B cell (primary cell): ENCODE measurements at regions not wholly inside any gene's neighbourhood (a gene's known extent, or its start where the extent isn't known, plus 50 kb on each side); places are given as distances from the start of the nearest gene placed in this dataset.

Source experiments
- ATAC-seq: fragments of 200-7000 bp; cut with Tn5 transposase; one replicate; pipeline ENCODE4 v1.10.0; 2021; ENCODE audit warnings: low read depth, mild to moderate bottlenecking, moderate number of reproducible peaks, moderate library complexity
- CTCF ChIA-PET: fragments of 350-600 bp; sonication (Branson Sonifier 250); formaldehyde crosslinking; loops from one replicate; lab custom pipeline; 2021; ENCODE audit warnings: antibody characterized with exemption, inconsistent platforms; lab: Charles Lee
- POLR2A ChIA-PET: fragments of 350-600 bp; sonication (Branson Sonifier 250); formaldehyde crosslinking; loops from one replicate; lab custom pipeline; 2021; ENCODE audit warnings: antibody characterized with exemption; lab: Charles Lee
- DNase-seq: peaks from one replicate; pipeline ENCODE4 v3.0.0; 2013
- H2AFZ ChIP-seq: 2 replicates; pipeline ENCODE4 v1.6.1; 2012; ENCODE audit warnings: mild to moderate bottlenecking, low read depth, low read length; ENCODE audit not compliant: insufficient read depth, poor library complexity, severe bottlenecking
- H3K27ac ChIP-seq, 2 donors: 1 replicate in 1 of 2; 2 replicates in 1 of 2; pipeline ENCODE4 v1.5.1; 2012 to 2013; ENCODE audit warnings: low read length in 2 of 2, mild to moderate bottlenecking in 2 of 2, moderate library complexity in 1 of 2
- H3K27me3 ChIP-seq, 4 experiments: fragments of 200-600 bp in 1 of 4; sonication (generic) in 1 of 4; replicated peaks in 1 of 4; 1 replicate in 2 of 4; 2 replicates in 2 of 4; pipeline versions ENCODE4 v1.6.1 to v1.7.0; 2013 to 2016; ENCODE audit warnings: low read length in 3 of 4, mild to moderate bottlenecking in 2 of 4, mixed read lengths in 1 of 4, moderate library complexity in 1 of 4; ENCODE audit not compliant: insufficient read depth in 4 of 4, control insufficient read depth in 3 of 4; ENCODE audit errors: control extremely low read depth in 1 of 4
- H3K36me3 ChIP-seq, 2 experiments: replicated peaks in 1 of 2; 1 replicate in 1 of 2; 2 replicates in 1 of 2; pipeline versions ENCODE4 v1.6.1 to v1.7.1; 2013; ENCODE audit warnings: low read length in 1 of 2; ENCODE audit not compliant: insufficient read depth in 2 of 2, control insufficient read depth in 1 of 2; ENCODE audit errors: control extremely low read depth in 1 of 2, extremely low read depth in 1 of 2
- H3K4me1 ChIP-seq, 2 donors: fragments of 200-600 bp in 1 of 2; sonication (generic) in 1 of 2; 1 replicate in 1 of 2; 2 replicates in 1 of 2; pipeline versions ENCODE4 v1.5.1 to v1.6.1; 2013 to 2017; ENCODE audit warnings: low read length in 2 of 2; ENCODE audit not compliant: control insufficient read depth in 2 of 2, insufficient read depth in 2 of 2
- H3K4me2 ChIP-seq: replicated peaks from 2 replicates; pipeline ENCODE3; 2012; ENCODE audit warnings: mild to moderate bottlenecking, low read depth, low read length; ENCODE audit not compliant: poor library complexity, severe bottlenecking
- H3K4me3 ChIP-seq, 5 experiments: fragments of 200-600 bp in 1 of 5; sonication (generic) in 1 of 5; 1 replicate in 3 of 5; 2 replicates in 2 of 5; pipeline versions ENCODE4 v1.5.1 to v1.7.0; 2011 to 2016; ENCODE audit warnings: low read length in 4 of 5, mild to moderate bottlenecking in 4 of 5, low read depth in 2 of 5, control low read depth in 1 of 5, moderate library complexity in 1 of 5; ENCODE audit not compliant: insufficient read depth in 1 of 5; ENCODE audit errors: control extremely low read depth in 1 of 5, extremely low read depth in 1 of 5
- H3K79me2 ChIP-seq: fragments of 200-600 bp; sonication (generic); one replicate; pipeline ENCODE4 v1.6.0; 2016; ENCODE audit warnings: low read length; ENCODE audit not compliant: control insufficient read depth, insufficient read depth
- H3K9ac ChIP-seq: fragments of 200-600 bp; sonication (generic); 2 replicates; pipeline ENCODE4 v1.6.1; 2017; ENCODE audit warnings: mild to moderate bottlenecking, low read length, moderate library complexity
- H3K9me3 ChIP-seq, 3 donors: one replicate each; pipeline versions ENCODE4 v1.6.1 to v1.7.1; 2013; ENCODE audit warnings: low read length in 2 of 3; ENCODE audit not compliant: control insufficient read depth in 2 of 3, insufficient read depth in 1 of 3; ENCODE audit errors: control extremely low read depth in 1 of 3
- H4K20me1 ChIP-seq: 2 replicates; pipeline ENCODE4 v1.6.0; 2012; ENCODE audit warnings: mild to moderate bottlenecking, low read length; ENCODE audit not compliant: insufficient read depth, control insufficient read depth, poor library complexity, severe bottlenecking
- H3K27ac Mint-ChIP-seq: one replicate; pipeline ENCODE4 v1.8.0; 2021; ENCODE audit warnings: mixed read lengths
- H3K27me3 Mint-ChIP-seq: one replicate; pipeline ENCODE4 v1.8.0; 2021; ENCODE audit warnings: mixed read lengths
- H3K4me1 Mint-ChIP-seq: one replicate; pipeline ENCODE4 v1.8.0; 2021; ENCODE audit warnings: mixed read lengths
- H3K4me3 Mint-ChIP-seq: one replicate; pipeline ENCODE4 v1.8.0; 2021; ENCODE audit warnings: mixed read lengths
- H3K9me3 Mint-ChIP-seq: one replicate; pipeline ENCODE4 v1.8.0; 2022; ENCODE audit warnings: mixed read lengths; ENCODE audit not compliant: insufficient read depth
- CTCF ChIP-seq: fragments of 200-600 bp; IDR thresholded peaks from one replicate; pipeline ENCODE4 v1.8.0; 2022; ENCODE audit warnings: antibody characterized with exemption, mild to moderate bottlenecking
- EZH2 ChIP-seq: IDR thresholded peaks from 2 replicates; pipeline ENCODE4 v1.6.1; 2012; ENCODE audit warnings: borderline replicate concordance, low read depth, mild to moderate bottlenecking, moderate library complexity, low read length; ENCODE audit not compliant: insufficient read depth, poor library complexity, severe bottlenecking
- WGBS: methylation state at CpG from one replicate; pipeline ENCODE4 v1.1.5; 2013; ENCODE audit warnings: missing lambda C conversion rate; ENCODE audit not compliant: insufficient coverage; 5-methylcytosine and 5-hydroxymethylcytosine counted together
- intact Hi-C: fragments of 100-400 bp; cut with micrococcal nuclease; formaldehyde crosslinking; loops from one replicate; pipeline ENCODE4 v1.10.0; 2022

GRCh38 chr13:64164435-64164834, 2748.8 kb upstream of the PCDH20 start:
- H3K9me3 ChIP-seq = peaks cover 0 to 4% (median 0%) of the 10 kb centered on the region in 3 donors
- intact Hi-C loops = no loop called here
- no peak overlapping the region for H2AFZ ChIP-seq
- CTCF ChIA-PET = no interaction called here
- H3K27me3 ChIP-seq = no peaks in the 10 kb centered on the region
- no peaks in the 10 kb centered on the region for H3K27me3 Mint-ChIP-seq
- TF ChIP-seq CTCF (no peak), EZH2 (no peak)
- H3K9me3 Mint-ChIP-seq = peaks cover 5% of the 10 kb centered on the region
- H3K4me1 Mint-ChIP-seq = no peaks in the 10 kb centered on the region
- POLR2A ChIA-PET = no interaction called here
- H3K9ac ChIP-seq = no peak overlapping the region
- H3K4me3 Mint-ChIP-seq = no peak overlapping the region
- DNase-seq (no peak), ATAC-seq (no peak)
- no peak overlapping the region for H3K27ac ChIP-seq
- no peaks in the 10 kb centered on the region for H3K4me1 ChIP-seq
- H3K79me2 ChIP-seq = no peaks in the 10 kb centered on the region
- H4K20me1 ChIP-seq = no peaks in the 10 kb centered on the region
- H3K4me2 ChIP-seq = no peak overlapping the region
- H3K27ac Mint-ChIP-seq = no peak overlapping the region
- no peak overlapping the region for H3K4me3 ChIP-seq
- H3K36me3 ChIP-seq = no peaks in the 10 kb centered on the region
- WGBS = 97% methylated on average over 3 of the region's 4 CpGs

GRCh38 chr13:64160479-64160878, 2744.8 kb upstream of the PCDH20 start:
- CTCF ChIA-PET = interaction anchor here (0.7 kb wide), 1 partner anchor 17 kb away, joined by 3 read pairs; no protein-coding TSS in a partner anchor
- Histone ChIP-seq H3K79me2 (no peaks in the 10 kb centered on the region), H3K36me3 (no peaks in the 10 kb centered on the region), H3K9me3 (peaks cover 0 to 4% (median 0%) of the 10 kb centered on the region in 3 donors), H2AFZ (no peak overlapping the region), H4K20me1 (no peaks in the 10 kb centered on the region), H3K27ac (no peak overlapping the region), H3K4me2 (no peak overlapping the region), H3K27me3 (no peaks in the 10 kb centered on the region), H3K4me3 (no peak overlapping the region), H3K9ac (no peak overlapping the region), H3K4me1 (no peaks in the 10 kb centered on the region)
- H3K4me1 Mint-ChIP-seq = no peaks in the 10 kb centered on the region
- ATAC-seq (no peak), DNase-seq (no peak)
- no peaks in the 10 kb centered on the region for H3K27me3 Mint-ChIP-seq
- TF ChIP-seq CTCF (no peak), EZH2 (no peak)
- H3K9me3 Mint-ChIP-seq = peaks cover 5% of the 10 kb centered on the region
- intact Hi-C loops = no loop called here
- no peak overlapping the region for H3K27ac Mint-ChIP-seq
- no peak overlapping the region for H3K4me3 Mint-ChIP-seq
- POLR2A ChIA-PET = no interaction called here
